ENCODE measurements at regions not wholly inside any gene's neighbourhood (a gene's known extent, or its start where the extent isn't known, plus 50 kb on each side); places are given as distances from the start of the nearest gene placed in this dataset.

- no peak for TF ChIP-seq CTCF (conservative IDR thresholded peaks at IDR 0.05; ENCODE audit: low read depth, low read length)
- TF ChIP-seq, protein P1, sequence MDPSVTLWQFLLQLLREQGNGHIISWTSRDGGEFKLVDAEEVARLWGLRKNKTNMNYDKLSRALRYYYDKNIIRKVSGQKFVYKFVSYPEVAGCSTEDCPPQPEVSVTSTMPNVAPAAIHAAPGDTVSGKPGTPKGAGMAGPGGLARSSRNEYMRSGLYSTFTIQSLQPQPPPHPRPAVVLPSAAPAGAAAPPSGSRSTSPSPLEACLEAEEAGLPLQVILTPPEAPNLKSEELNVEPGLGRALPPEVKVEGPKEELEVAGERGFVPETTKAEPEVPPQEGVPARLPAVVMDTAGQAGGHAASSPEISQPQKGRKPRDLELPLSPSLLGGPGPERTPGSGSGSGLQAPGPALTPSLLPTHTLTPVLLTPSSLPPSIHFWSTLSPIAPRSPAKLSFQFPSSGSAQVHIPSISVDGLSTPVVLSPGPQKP (IDR thresholded peaks at IDR 0.05; ENCODE audit: borderline replicate concordance, low read depth, low read length): no peak
- no peak for TF ChIP-seq POLR2A (IDR thresholded peaks at IDR 0.05; ENCODE audit: low read depth, low read length)
- TF ChIP-seq RAD21 (IDR thresholded peaks at IDR 0.05; ENCODE audit: low read length): no peak
- TF ChIP-seq MAFK (IDR thresholded peaks at IDR 0.05; ENCODE audit: low read depth, low read length): no peak
- no peak for TF ChIP-seq NFE2L2 (IDR thresholded peaks at IDR 0.05; ENCODE audit: low read depth, low read length)
- TF ChIP-seq BHLHE40 (IDR thresholded peaks at IDR 0.05; ENCODE audit: low read depth, low read length): no peak
- no peak for TF ChIP-seq MXI1 (IDR thresholded peaks at IDR 0.05; ENCODE audit: borderline replicate concordance, low read depth, low read length)
- TF ChIP-seq, protein P2, sequence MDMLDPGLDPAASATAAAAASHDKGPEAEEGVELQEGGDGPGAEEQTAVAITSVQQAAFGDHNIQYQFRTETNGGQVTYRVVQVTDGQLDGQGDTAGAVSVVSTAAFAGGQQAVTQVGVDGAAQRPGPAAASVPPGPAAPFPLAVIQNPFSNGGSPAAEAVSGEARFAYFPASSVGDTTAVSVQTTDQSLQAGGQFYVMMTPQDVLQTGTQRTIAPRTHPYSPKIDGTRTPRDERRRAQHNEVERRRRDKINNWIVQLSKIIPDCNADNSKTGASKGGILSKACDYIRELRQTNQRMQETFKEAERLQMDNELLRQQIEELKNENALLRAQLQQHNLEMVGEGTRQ (IDR thresholded peaks at IDR 0.05; ENCODE audit: low read depth, low read length): no peak
- TF ChIP-seq RCOR1 (IDR thresholded peaks at IDR 0.05; ENCODE audit: insufficient replicate concordance, low read length): no peak
- TF ChIP-seq SMC3 (IDR thresholded peaks at IDR 0.05; ENCODE audit: low read depth, low read length): no peak
- TF ChIP-seq FOS (IDR thresholded peaks at IDR 0.05; ENCODE audit: low read depth, low read length): no peak
- no peak for TF ChIP-seq RFX5 (IDR thresholded peaks at IDR 0.05; ENCODE audit: low read depth, low read length)
These were observed 208.9 kb upstream of the PFKP start for GRCh38 chr10:2858452-2858851.
